ENCODE measurements at regions not wholly inside any gene's neighbourhood (a gene's known extent, or its start where the extent isn't known, plus 50 kb on each side); places are given as distances from the start of the nearest gene placed in this dataset.

DNA sequence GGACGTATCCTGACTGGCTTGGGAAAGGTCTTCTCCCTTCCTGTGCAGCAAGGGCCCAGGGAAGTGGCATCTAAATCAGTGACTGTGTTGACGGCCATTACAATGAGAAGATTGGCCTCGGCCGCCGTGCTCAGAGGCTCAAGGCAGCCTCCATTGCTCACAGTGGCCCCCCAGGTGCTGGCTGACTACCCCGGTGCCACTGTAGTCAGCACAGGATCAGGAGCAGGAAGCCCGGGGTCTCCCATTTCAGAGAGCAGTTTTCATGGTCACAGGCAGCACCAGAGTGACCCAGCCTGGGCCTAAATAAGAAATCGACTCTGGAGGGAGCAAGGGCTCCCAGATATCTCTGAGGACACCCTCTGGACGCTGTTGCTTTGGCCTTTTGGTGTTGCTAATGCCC is 219.4 kb upstream of the ARL4C start:
- no peak for DNase-seq (ENCODE audit: low read depth, low spot score)
- TF ChIP-seq, protein P1, sequence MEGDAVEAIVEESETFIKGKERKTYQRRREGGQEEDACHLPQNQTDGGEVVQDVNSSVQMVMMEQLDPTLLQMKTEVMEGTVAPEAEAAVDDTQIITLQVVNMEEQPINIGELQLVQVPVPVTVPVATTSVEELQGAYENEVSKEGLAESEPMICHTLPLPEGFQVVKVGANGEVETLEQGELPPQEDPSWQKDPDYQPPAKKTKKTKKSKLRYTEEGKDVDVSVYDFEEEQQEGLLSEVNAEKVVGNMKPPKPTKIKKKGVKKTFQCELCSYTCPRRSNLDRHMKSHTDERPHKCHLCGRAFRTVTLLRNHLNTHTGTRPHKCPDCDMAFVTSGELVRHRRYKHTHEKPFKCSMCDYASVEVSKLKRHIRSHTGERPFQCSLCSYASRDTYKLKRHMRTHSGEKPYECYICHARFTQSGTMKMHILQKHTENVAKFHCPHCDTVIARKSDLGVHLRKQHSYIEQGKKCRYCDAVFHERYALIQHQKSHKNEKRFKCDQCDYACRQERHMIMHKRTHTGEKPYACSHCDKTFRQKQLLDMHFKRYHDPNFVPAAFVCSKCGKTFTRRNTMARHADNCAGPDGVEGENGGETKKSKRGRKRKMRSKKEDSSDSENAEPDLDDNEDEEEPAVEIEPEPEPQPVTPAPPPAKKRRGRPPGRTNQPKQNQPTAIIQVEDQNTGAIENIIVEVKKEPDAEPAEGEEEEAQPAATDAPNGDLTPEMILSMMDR (IDR thresholded peaks at IDR 0.05; ENCODE audit: insufficient read depth, low read length, missing control alignments) = no peak
- CTCF ChIA-PET = no interaction called here
- POLR2A ChIA-PET = no interaction called here
- no peak overlapping the region for H3K4me3 ChIP-seq (ENCODE audit: low read depth, low read length)

DNA sequence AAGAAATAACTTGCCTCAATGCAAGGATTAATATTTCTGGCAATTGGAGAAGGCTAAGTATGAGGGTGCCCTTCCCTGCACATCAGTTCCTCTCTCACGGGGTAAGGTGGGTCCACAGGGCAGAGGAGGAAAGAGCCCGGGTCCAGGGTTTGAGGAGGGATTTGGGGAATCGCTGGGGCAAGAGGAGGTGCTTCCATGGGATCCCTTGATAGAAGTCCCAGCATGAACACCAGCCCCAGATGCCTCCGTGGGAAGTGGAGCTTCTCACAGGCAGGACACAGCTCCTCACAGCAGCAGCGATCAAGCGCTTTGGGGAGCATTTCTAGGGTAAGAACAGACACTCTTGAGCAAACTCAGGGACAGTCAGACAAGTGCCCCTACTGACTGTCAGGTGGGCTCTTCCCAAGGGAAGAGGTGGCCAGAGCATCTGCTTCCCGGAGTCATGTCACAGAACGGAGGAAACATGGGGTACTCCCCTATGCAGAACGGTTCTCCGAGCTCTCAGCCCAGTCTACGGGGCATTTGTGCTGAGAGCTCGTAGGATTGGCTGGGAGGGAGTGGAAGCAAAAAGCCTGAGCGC is 218.9 kb upstream of the ARL4C start:
- no peak for DNase-seq (ENCODE audit: low read depth, low spot score)
- ChIA-PET CTCF (no interaction called here), POLR2A (no interaction called here)
- H3K4me3 ChIP-seq (ENCODE audit: low read depth, low read length) = no peak overlapping the region
- TF ChIP-seq, protein P1 (IDR thresholded peaks at IDR 0.05; ENCODE audit: insufficient read depth, low read length, missing control alignments) = no peak

DNA sequence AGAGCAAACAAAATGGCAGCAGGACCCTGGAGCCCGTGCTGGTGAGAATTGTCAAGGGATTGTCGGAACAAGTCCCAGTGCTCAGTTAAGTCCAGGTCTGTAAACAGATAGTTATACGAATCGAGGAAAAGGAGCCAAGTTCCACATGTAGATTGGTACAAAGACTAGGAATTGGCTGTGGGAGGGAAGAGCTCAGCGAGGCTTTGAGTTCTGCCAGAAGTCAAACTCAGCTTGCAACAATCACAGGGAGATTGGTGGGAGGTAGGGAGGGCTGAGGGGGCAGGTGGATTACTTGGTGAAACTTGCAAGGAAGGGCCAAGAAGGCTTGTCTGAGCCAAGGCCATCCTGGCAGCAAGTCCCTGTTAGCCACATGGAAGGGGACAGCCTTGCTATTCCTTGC is 217.8 kb upstream of the ARL4C start:
- no peak overlapping the region for H3K4me3 ChIP-seq (ENCODE audit: low read depth, low read length)
- POLR2A ChIA-PET = no interaction called here
- TF ChIP-seq, protein P1 (IDR thresholded peaks at IDR 0.05; ENCODE audit: insufficient read depth, low read length, missing control alignments) = no peak
- no peak for DNase-seq (ENCODE audit: low read depth, low spot score)
- CTCF ChIA-PET = no interaction called here

DNA sequence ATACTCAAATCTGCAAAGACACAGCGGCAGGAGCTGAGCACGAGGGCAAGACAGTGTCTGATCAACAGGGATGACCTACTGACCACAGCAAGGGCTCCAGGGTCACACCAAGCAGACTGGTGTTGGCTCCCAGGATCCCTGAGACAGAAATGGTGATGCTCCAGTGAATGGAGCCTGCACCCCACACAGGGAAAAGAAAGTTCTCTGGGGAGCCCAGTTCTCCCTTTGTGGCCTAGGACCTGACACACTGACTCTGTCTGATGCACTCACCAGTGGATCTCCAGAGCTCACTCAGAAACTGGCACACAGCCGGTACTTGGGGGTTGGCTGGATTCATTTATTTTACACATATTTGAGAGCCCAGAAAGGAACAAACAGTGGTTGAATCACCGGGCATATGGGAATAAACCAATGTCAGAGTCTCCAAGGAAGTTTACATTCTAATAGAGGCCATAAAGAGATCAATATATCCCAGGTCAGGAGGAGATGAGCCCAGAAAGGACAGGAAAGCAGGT is 215.6 kb upstream of the ARL4C start:
- DNase-seq (ENCODE audit: low read depth, low spot score) = no peak
- ChIA-PET CTCF (no interaction called here), POLR2A (no interaction called here)
- H3K4me3 ChIP-seq (ENCODE audit: low read depth, low read length) = no peak overlapping the region
- TF ChIP-seq, protein P1 (IDR thresholded peaks at IDR 0.05; ENCODE audit: insufficient read depth, low read length, missing control alignments) = no peak

DNA sequence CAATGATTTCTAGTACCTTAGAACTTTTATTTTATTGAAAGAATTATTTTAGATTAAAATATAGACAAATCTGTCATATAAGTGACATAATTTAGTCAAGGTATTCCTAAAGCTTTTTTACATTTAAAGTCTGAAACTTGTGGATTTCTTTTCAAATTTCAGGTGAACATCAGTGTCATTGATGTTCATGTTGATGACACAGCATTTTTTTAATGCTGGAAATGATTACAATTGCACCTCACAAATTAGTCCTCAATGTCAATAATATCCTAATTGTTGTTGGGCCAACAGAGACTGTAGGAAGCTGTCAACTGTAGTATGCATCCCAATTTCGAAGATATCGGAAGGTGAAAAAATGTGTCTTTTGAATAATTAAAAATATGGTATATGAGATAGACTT is 214.4 kb upstream of the ARL4C start:
- no peak for DNase-seq (ENCODE audit: low read depth, low spot score)
- ChIA-PET CTCF (no interaction called here), POLR2A (no interaction called here)
- TF ChIP-seq, protein P1 (IDR thresholded peaks at IDR 0.05; ENCODE audit: insufficient read depth, low read length, missing control alignments) = no peak
- no peak overlapping the region for H3K4me3 ChIP-seq (ENCODE audit: low read depth, low read length)

DNA sequence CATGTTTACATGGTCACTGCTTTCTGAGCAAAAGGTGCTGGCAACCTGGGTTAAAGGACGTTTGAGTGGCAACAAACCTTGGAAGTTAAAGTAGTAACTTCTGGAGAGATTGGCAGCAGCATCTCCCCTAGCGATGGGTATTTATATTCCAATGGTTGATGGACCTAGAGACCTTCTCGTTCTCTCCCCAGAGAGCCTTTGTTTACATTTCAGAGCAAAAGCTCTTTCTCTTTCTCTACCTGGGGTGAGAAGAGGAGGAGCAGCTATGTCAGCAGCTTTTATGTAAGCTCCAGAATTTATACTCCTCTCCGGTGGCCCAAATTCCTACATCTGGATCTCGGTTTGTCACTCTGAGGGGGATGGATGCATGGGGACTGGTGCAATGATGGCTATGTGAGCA is 213.7 kb upstream of the ARL4C start:
- CTCF ChIA-PET = no interaction called here
- H3K4me3 ChIP-seq (ENCODE audit: low read depth, low read length) = no peak overlapping the region
- TF ChIP-seq, protein P1 (IDR thresholded peaks at IDR 0.05; ENCODE audit: insufficient read depth, low read length, missing control alignments) = no peak
- POLR2A ChIA-PET = no interaction called here
- no peak for DNase-seq (ENCODE audit: low read depth, low spot score)
